ENCODE measurements at regions not wholly inside any gene's neighbourhood (a gene's known extent, or its start where the extent isn't known, plus 50 kb on each side); places are given as distances from the start of the nearest gene placed in this dataset.
A peak's percentile ranks its signal among the peaks of the same experiment; 100 is the strongest.

DNA sequence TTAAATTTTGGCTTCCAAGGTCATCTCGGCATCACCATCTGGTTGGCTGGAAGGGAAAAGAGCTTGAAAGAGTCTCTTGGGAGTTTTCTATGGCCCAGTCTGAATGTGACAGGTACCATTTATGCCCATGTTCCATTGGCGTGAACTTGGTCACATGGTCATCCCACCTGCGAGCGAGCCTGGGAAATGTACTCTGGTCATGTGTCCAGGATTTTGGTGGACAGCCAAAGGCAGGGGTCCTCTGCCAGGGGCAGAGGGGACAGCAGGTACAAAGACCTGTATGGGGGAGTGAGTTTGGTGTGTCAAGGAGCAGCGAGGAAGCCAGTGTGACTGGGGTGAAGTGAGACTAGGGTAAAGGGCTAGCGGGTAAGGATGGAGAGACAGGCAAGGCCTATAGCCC is 112.6 kb downstream of the CDC5L start:
- no peak for DNase-seq

DNA sequence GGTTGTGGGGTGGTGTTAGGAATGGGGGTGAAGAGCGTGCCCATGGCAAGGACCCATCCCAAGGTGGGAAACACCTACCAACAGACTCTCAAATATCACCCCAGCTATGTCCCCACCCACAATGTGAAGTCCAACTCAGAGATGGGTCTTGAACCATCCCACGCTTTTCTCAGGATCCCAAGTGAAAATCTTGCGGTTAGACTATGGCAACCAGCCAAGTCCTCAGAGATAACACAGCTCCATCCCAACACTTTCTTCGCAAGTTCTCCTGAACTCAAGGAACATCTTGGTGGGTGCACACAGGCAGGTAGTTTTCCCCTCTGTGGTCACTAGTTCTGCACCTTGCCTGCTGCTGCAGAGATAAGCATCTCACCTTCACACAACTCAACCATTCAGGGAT is 116.0 kb downstream of the CDC5L start:
- DNase-seq = no peak

DNA sequence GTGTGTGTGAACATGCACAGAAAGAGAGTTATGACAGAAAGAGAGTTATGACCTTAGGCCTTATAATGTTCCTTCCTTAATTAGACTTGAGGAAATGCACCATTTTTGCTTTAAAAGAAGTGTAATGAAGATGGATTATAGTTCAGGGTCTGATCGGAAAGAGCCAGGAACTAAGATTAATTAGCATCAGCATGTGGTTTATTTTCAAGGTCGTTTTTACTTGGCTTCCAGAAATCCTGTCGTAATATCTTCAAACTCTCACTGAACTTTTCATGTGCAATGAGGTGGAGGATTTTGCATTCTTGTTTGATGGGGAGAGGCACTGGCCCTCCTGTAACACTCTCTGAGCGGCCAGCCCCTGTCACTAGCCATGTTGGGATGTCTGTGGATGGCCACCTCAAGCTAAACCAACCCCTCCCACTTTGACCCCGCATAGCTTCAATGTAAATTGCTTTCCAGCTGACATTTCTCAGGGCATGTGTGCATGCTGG is 116.8 kb downstream of the CDC5L start:
- no peak for DNase-seq

DNA sequence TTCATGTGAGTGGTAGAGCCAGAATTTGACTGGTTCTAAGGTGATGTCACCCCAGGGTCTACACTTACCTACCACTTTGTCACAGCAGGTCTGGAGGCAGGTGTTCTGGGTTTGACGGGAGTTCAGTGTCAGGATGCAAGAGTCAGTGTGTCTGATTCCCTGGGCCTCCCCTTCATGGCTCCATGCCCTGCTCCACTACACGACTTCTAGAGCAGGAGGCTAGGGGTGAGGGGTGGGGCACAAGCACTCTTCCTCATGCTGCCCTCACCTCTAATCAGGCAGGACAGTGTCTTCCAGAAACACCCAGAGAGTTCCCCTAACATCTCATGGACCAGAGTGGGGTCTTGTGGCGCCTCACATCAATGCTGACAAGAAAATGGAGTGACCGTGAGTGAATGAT is 118.2 kb downstream of the CDC5L start:
- DNase-seq = no peak

DNA sequence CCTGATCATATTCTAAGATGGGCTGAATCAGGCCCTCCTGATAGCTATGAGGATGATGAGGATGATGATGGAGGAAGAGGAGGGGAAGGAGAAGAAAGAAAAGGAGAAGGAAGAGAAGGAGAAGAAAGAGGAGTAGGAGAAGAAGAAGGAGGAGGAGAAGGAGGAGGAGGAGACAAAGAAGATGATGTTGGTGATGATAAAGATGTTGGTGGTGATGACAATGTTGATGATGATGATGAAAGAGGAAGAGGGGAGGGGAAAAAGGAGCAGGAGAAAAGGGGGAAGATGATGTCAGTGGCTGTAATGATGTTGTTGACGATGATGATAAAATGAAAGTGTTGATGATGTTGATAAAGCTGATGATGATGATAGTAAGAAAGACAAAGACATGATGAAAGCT is 119.5 kb downstream of the CDC5L start:
- no peak for DNase-seq

DNA sequence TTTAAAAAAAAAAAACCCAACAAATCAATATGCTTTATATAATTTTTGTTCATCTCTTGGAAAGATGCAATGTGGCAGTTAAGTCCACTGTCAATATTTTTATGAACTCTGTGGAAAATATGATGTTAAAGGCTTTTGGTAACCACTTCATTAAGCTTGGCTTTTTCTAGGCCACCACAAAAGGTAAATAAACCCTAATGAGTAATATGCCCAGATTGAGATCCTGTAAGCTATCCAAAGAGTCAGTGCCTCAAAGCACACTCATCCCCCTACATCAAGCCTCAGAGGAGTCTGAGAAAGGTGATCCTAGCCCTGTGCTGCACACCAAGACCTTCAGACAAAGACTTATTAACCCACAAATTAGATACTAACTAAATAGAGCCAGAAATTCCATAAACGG is 121.1 kb downstream of the CDC5L start:
- DNase-seq = no peak

DNA sequence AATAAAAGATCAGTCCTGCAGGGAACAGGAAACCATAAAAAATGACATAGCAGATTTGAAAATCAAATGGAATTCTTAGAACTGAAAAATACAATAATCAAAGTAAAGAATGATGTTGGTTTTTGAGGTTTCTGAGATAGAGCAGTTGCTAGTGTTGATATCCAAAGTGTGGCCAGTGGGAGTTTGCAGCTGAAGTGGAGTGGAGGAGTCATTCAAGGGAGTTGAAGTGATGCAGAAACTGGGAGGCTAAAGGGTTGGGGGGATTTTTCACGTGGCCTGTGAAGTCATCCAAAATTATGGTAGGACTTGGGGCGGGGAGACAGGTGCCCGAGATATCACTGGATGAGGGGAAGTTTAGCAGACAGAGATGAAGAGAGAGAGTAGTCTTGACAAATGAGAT is 123.6 kb downstream of the CDC5L start:
- no peak for DNase-seq

DNA sequence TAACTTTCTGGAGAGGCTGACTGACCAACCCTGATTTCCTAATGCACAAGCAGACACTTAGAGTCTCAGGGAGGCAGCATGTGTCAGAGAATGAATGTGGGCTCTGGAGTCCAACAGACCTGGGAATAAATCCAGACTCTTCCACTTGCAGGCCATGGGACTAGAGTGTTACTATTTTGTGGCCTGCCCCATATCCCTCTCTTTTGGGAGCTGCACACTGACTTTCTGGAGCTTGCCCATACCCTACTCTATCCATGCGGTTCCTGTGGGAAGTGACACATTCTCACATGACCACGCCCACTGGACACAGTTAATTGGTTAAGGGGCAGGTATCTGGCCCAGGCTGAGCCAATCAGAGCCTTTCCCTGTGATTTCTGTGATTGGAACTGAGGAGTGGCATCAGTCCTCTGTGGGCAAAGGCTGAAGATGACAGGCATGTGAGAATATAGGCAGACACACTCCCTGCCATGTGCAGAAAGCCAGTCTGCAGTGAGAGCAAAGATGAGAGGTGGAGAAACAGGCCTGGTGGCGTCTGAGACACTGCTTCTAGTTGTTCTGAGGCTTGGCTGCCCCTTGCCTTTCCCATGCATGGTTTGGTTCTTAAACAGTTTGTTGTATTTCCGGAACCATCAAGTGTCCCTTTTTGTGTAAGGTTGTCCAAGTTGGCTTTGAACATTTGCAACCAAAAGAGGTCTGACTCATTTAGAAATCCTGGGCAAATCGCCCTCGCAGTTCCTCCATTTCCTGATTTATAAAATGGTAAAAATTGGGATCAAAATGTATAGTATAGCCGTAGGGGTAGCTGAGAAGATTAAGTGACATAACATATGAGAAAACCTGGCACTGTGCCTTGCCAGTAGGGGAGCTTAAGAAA is 125.6 kb downstream of the CDC5L start:
- peak; percentile 33 for DNase-seq

DNA sequence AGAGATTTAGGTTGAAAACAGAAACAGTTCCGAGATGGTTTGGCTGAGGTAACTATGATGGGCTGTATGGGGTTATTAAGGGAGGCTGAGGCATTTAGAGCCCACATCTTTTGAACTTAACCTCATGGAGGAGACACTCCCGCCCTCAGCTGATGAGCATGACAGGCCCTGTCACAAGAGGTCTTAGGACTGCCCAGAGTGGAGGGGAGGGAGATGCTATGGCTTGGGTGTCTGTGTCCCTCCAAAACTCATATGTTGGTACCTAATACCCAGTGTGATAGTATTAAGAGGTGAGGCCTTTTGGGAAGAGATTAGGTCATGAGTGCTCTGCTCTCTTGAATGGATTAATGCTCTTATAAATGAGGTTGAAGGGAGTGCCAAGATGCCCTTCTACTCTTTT is 126.6 kb downstream of the CDC5L start:
- no peak for DNase-seq

DNA sequence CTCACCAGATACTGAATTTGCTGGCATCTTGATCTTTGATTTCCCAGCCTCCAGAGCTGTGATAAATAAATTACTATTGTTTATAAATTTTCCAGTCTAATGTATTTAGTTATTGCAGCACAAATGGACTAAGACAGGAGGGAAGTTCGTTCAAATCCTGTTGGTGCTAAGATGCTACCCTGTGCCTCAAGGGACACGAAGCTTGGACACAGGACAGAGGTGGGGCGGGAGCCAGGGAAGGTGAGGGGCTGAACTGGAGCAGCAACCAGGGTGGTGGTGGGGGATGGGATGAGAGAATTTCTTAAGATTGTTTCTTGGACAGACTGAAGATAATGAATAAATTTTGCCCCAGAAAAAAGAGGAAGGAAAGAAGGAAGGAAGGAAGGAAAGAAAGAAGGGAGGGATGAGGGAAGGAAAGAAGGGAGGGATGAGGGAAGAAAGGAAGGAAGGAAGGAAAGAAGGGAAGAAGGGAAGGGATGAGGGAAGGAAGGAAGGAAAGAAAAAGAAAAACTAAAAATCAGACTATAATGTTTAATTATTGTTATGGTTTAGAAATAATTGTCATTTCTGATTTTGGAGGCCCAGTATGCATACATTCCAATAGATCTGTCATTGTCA is 127.2 kb downstream of the CDC5L start:
- DNase-seq = no peak

DNA sequence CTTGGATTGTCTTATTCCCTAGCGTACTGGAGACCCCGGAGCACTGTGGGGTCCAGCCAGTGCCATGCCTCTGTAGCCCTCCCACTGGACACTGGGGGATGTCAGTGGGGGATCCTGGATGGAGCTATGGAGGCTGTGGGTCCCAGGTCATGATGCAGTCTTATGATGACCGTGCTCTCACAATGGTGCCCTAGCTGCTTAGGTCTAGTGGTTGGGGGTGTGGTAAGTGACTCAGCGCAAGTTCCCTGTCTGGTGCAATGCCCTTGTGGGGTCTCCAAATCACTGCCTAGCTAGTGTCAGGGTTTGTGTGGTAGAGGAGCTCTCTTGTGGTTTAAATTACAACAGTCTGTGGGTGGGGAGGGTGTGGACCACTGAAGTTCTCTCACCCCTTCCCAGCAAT is 135.4 kb downstream of the CDC5L start:
- no peak for DNase-seq

DNA sequence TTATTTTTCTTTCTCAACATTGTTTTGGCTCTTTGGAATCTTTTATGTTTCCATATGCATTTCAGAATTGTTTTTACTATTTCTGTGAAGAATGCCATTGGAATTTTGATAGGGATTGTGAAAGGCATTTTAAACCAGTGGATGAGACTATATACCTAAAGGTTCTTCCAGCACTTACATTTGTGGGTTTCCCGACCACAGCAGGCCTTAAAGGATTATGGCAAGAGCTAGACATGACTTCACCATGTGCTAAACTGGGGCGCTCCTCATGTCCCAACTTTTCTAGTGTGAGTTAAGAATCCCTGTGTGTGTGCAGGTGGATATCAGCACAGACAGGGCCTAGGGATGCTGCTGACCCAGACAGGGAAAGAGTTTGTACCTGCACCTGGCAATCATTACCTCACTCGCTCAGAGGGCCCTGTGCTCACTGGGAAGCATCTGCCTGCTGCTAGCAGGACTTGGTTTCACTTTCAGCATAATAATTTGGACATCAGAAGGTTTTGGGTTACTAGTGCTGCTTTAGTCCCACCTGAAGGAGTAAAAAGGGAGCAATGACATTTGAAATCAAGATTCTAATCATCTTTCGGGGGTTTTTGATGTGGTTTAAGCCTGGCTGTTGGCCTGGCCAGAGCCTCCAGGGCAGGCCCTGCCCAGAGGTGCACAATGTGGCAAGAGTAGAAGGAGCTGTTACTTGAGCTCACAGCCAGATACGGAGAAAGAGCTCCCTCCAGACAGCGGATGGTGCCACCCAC is 137.1 kb downstream of the CDC5L start:
- no peak for DNase-seq

DNA sequence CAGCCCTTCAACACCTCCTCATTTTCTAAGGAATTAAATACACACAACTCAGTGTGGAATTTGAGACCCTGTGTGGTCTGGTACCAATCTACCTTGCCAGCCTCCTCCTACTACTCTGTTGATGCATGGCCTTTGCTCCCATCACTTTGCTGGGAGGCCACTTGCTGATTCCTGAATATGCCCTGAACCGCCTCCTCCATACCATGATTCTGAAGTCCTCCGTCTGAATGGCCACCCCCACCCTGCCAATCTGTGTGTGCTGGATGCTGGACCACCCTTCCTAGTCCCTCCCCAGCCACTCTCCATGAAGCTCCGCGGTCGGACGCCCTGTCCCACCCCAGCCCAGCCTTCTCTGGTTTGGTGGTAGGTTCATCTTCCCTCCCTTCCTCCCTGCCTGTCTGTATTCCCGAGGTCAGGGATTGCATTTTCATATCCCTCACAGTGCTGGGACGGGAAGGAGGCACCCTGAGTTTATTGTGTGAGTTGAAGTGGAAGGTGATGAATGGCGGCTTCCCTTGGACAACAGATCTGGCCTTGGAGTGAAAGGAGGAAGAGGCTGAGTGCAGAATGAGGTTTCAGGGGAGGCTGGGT is 138.3 kb downstream of the CDC5L start:
- no peak for DNase-seq

DNA sequence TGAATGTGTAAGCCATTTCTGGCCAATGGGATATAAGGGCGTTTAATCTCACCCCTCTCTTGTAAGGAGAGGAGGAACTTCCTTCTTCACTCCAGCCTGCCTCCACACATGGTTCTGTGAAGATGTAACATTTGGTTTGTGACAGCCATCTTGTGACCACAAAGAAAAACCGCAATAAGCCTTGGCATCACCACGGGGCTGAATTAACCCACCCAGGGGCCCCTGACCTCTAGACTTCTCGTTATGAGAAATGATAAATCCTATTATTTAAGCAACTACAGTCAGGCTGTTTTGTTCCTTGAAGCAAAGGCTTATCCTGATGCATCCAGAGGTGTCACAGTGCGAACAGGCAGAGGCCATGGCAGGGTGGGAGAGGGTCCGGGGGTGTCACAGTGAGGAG is 139.7 kb downstream of the CDC5L start:
- DNase-seq = no peak

DNA sequence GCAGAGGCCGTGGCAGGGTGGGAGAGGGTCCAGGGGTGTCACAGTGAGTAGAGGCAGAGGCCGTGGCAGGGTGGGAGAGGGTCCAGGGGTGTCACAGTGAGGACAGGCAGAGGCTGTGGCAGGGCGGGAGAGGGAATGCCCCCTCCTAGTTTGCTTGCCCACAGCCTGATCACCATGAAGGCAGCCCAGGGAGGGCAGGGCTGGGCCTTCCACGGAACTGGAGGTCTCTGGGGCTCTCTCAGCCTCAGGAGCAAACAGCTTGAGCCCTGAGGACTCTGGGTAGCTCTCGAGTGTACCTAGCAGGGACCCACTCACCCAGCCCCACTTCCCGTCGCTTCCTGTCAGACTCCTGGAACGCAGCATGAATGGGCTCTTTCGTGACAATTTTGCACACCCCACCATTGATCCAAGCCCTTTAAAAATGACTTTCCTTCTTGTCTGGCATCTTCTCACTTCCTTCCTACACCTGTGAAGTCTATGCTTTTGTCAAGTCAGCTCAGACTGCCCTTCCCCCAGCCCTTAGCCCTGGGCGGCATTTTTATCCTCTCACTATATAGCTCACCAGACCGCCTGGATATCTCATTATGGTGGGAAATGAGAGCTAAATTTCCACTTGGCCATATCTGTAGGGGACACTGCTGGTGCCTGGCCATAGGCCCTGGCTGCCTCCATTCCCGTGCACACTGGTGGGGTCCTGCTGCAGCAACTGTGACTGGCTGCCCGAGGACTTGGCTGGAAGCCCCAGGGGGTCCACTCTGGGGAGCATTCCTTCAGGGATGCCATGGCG is 140.3 kb downstream of the CDC5L start:
- no peak for DNase-seq

DNA sequence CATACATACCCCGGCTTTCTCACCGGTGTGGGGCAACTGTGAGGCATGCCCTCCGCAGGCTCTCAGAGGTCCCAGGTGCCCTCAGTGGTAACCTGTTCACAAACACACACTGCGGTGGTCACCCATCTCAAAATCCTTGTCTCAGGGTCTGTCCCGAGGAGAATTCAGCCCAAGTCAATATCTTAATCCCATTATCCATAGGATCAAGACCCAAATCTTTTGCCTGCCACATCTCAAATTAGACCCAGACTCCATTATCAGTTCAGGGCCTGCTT is 140.8 kb downstream of the CDC5L start:
- DNase-seq = no peak

DNA sequence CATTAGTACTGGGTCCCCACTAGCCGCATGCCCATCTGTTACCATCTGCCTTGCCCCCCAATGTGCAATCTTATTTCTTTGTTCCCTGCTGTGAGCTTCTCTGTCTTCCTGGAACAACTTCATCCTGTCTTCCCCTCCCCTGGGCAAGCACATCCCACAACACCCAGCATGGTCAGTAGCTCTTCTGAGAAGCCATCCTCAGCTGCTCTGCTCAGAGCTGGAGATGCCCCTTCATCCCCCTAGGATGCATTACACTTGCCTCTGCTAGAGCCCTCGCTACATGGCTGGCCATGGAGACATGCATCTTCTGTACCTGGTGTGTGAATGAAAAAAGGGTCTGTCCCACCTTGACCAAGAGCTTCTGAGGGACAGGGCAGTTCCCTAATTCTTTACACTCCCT is 141.2 kb downstream of the CDC5L start:
- no peak for DNase-seq

DNA sequence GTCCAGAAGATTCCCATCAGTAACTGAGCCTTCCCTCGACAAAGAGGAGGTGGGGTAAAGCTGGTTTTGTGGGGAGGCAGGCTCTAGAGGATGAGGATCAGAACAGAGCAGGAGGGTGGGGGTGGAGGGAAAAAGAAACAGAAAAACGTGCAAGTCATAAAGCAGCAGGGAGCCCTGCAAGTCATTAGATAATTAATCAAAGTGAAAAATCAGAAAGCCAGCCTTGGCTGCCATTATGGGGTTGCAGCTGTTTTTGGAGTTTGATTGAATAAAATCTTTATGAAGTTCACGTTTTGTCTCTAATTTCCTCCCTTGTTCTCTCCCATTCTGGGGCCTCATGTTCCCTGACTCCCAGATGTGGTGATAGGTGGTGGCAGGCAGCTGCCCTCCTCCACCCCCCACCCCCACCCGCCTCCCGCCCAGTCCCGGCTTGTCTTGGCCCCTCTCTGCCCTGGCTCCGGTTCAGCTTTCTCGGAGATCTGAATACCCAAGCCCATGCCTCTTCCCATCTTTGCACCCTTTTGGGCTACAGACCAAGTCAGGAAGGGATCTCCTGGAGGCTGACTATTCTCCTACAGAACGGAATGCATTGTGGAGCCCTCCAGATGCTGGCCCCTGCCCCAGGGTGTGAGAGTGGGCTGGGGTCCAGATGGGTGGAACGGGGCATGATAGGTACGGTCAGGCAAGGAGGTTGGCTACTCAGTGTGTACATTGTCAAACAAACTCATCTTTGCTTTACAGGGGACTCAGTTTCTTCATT is 141.8 kb downstream of the CDC5L start:
- no peak for DNase-seq

DNA sequence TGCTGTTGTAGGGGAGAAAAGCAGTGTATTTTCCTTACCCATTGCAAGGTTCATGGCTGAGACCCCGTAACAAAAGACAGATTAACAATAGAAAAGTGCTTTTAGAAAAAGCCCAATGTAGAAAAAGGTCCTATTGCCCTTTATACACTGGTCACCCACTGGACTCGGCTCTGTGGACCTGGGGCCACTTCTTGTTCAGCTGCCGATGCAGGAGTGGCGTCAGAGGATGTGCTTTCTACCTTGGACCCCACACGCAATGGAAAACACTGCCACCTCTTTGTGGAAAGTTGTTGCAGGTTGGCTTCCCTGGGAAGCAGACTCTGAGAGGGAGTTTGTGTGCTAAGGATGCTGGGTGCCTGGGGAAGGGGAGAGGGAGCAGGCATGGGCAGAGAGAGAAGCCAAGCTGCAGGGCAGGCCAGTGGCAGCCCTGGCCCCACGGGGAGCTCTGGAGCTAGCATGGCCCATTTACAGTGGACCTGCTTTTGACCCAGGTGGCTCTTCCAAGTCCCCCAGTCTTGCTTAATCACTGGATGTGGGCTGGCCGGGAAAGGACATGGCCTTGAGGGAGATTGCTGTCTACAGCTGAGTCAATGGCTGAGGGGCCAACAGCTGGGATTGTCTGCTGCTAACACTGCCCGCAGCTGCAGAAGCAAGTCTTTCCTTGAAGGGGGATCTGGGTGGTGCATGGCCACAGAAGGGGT is 142.9 kb downstream of the CDC5L start:
- DNase-seq = no peak

DNA sequence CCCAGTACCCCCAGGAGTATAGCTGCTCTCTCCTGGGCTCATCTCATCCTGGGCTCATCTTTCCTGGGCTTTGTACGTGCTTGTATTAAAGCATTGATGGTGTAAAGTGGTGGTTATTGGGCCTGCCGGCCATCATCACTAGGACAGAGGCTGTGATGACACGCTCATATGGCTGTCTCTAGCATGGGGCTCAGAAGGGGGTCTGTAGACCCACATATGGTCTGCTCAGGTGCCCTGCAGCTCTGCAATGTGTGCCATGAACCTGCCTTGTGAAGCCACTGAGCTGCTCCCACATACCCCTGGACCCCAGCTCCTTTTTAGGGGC is 143.4 kb downstream of the CDC5L start:
- no peak for DNase-seq

DNA sequence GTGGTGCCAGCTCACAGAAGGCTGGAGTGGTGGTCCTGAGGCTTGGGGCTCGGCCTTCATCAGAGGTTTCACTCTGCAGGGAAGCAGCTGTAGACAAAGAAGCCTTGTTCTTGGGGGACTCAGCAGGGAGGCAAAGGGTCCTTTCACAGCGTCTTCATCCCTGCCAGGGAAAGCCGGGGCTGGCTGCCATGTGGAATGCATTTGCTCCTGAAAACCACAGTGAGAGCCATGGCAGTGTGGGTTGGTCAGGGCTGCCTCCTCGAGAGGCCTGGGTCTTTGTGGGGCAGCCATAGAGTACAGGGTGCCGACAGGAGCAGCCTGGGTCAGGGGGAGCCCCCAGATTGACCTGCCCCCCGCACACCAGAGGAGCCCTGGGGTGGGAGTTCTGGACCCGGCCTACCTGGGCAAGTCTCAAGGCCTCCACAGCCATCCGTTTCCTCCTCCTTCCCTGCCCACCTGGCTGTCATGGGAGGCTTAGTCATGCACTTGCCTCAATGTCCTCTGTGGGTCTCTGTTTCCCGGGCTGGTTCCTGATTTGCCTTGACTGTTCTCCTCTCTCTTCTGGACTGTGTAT is 144.0 kb downstream of the CDC5L start:
- DNase-seq = peak; percentile 13

Measured in midbrain (tissue), 1 donor.